GM19238 (cell line): ENCODE measurements at regions not wholly inside any gene's neighbourhood (a gene's known extent, or its start where the extent isn't known, plus 50 kb on each side); places are given as distances from the start of the nearest gene placed in this dataset.

ENCODE experiments used
- DNase-seq: peaks from one replicate; pipeline ENCODE4 v3.0.0; 2011; ENCODE audit warnings: low spot score; ENCODE audit not compliant: insufficient read length

DNA sequence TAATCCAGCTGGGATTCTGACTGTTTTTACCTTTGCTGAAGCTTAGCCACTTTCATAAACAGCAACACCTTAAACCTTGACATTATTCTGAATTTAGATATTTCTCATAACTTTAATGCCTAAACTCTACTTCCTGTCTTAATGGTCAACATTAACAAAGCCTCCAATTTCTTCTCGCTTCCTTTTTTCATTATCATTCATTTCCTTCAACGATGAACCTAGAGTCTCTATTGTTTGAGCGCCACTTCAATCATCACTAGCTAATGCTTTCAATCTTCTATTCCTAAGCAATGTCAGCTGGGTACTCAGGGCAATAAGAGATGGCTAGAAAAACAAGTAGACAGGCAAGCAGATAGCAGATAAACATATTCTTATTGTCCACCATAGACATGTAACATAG, 96.6 kb upstream of the TMEM196 start:
- no peak for DNase-seq

DNA sequence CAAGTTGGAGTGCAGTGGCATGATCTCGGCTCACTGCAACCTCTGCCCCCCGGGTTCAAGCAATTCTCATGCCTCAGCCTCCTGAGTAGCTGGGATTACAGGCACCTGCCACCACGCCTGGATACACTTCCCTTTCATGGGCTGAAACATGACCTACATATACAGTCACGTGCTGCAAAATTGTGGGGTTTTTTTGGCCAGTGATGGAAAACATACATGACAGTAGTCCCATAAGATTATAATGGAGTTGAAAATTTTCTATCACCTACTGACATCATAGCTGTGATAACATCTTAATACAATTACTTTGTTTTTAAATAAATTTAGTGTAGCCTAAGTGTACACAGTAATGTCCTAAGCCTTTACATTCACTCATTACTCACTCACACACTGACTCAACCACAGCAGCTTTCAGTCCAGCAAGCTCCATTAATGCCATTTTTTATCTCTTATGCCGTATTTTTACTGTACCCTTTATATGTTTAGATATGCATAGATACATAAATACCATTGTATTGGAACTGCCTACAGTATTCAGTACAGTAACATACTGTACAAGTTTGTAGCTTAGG, 79.9 kb upstream of the TMEM196 start:
- DNase-seq: no peak

DNA sequence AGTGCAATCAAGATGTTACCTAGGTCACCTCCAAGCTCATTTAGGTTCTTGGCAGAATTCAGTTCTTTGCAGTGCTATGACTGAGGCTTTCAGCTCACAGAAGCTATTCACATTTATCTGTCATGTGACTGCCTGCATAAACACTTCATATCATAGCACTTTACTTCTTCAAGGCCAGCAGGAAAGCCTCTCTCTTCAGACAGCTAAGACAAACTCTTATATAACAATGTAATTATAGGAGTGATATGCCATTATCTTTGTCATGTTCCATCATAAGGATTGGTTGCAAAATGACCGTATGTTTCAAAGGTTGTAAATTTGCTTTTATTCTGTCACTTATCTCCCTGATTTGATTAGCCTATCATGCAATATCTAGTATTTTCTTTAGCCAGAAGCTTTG, 78.8 kb upstream of the TMEM196 start:
- no peak for DNase-seq

DNA sequence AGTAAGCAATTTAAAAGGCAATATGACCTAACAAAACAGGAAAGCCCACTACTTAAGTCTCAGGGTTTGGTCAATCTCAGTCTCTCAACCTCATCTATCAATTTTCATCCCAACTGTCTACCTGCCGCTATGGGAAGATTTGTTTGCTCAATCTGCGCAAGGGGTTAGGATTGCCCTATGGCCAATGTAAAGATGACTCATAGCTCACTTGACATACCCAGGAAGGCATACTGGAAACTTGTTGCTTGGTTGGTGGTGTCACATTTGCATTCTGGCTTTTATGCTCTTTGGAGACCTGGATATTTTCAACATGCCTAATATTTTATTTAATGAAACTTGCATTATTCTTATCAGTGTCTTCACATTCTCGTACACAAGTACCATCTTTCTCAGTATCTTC, 78.1 kb upstream of the TMEM196 start:
- DNase-seq: no peak

DNA sequence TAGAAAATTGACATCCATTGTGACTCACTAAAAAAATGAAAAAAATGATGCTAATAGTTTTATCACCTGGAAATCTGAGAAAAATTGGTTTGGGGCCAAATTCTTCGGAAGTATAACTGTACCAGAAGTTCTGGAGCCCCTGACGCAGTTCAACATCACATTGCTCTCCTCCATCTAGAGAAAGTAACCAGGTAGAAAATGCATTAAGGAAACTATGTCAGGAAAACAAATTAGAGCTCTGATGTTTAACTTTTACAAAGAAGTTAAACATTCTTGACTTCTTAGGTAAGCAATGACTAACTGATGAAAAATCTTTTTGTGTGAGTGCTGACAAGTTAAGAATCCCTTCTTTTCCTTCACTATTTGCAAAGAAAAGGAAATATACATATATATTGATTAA, 61.1 kb upstream of the TMEM196 start:
- DNase-seq: no peak

DNA sequence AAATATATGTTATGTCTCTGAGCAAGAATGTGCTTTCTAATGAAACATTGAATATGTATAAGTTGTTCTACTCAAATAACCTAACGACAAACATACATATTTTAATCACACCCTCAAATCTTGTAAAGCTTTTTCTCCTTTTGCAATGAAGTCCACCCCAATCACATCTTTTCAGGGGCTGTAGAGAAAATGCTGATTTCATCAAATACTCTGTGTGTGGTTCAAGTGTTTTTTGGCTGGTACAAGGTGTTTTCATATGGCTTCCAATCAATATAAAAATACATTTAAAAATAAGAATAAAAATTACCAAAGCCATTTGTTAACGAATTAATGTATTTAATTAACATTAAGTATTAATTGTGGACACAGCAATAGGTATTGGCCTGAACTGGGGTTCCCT, 57.2 kb upstream of the TMEM196 start:
- DNase-seq: no peak
